GM06990 (cell line): ENCODE measurements at regions not wholly inside any gene's neighbourhood (a gene's known extent, or its start where the extent isn't known, plus 50 kb on each side); places are given as distances from the start of the nearest gene placed in this dataset.

Experiments
- DNase-seq: peaks from one replicate; pipeline ENCODE4 v3.0.0-alpha.2; 2011; ENCODE audit not compliant: insufficient read length; ENCODE audit errors: extremely low read depth
- H3K27me3 ChIP-seq: replicated peaks from 2 replicates; pipeline ENCODE4 v1.6.0; 2011; ENCODE audit warnings: low read length; ENCODE audit not compliant: control insufficient read depth, insufficient read depth
- H3K36me3 ChIP-seq: 2 replicates; pipeline ENCODE4 v1.5.1; 2011; ENCODE audit warnings: low read length; ENCODE audit not compliant: control insufficient read depth, insufficient read depth
- H3K4me3 ChIP-seq: replicated peaks from 2 replicates; pipeline ENCODE4 v1.5.1; 2011; ENCODE audit warnings: low read depth, mild to moderate bottlenecking, control low read depth, low read length
- TF ChIP-seq, protein P1 (sequence below): IDR thresholded peaks from 2 replicates; pipeline ENCODE4 v1.5.1; 2011; ENCODE audit warnings: low read length, control low read depth, mild to moderate bottlenecking, inconsistent platforms; ENCODE audit not compliant: insufficient read depth, poor library complexity, severe bottlenecking

DNA sequence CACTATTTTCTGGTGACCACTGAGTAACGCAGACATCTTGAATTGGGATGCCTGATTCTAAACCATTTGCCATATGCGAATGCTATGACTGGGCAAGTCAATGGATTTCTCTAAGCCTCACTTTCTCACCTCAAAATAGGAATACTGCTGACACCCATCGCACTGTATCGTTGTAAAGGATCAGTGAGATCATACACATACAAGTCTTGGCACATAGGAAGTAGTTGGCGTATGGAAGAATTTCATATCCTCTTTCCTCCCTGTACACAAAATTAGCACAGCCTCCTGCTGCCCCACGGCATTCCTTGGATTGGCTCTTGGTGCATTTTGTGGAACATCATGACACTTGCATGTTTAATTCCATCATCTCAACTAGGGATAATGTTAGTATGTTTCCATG is 366.9 kb downstream of the CMPK2 start:
- no peak overlapping the region for H3K4me3 ChIP-seq
- TF ChIP-seq, protein P1, sequence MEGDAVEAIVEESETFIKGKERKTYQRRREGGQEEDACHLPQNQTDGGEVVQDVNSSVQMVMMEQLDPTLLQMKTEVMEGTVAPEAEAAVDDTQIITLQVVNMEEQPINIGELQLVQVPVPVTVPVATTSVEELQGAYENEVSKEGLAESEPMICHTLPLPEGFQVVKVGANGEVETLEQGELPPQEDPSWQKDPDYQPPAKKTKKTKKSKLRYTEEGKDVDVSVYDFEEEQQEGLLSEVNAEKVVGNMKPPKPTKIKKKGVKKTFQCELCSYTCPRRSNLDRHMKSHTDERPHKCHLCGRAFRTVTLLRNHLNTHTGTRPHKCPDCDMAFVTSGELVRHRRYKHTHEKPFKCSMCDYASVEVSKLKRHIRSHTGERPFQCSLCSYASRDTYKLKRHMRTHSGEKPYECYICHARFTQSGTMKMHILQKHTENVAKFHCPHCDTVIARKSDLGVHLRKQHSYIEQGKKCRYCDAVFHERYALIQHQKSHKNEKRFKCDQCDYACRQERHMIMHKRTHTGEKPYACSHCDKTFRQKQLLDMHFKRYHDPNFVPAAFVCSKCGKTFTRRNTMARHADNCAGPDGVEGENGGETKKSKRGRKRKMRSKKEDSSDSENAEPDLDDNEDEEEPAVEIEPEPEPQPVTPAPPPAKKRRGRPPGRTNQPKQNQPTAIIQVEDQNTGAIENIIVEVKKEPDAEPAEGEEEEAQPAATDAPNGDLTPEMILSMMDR = no peak
- no peak for DNase-seq
- no peaks in the 10 kb centered on the region for H3K36me3 ChIP-seq
- no peaks in the 10 kb centered on the region for H3K27me3 ChIP-seq

DNA sequence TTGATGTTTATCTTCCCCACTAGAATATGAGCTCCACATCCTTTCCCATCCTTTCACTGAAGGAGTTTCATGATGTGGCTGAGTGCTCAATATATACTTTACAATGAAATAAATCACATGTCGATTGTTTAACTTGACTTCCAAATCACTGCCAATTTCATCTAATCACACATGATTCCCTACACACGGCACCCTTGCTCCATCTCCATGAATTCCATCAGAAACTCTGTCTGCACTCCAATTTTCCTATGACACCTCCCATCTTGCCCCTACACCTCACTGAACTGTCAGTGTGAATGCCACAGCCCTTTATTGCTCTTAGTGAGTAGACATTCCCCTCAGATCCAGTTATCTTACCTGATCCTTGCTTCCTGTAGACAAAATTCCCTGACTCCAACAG is 366.0 kb downstream of the CMPK2 start:
- TF ChIP-seq, protein P1 = no peak
- Histone ChIP-seq H3K36me3 (no peaks in the 10 kb centered on the region), H3K4me3 (no peak overlapping the region), H3K27me3 (no peaks in the 10 kb centered on the region)
- DNase-seq = no peak

DNA sequence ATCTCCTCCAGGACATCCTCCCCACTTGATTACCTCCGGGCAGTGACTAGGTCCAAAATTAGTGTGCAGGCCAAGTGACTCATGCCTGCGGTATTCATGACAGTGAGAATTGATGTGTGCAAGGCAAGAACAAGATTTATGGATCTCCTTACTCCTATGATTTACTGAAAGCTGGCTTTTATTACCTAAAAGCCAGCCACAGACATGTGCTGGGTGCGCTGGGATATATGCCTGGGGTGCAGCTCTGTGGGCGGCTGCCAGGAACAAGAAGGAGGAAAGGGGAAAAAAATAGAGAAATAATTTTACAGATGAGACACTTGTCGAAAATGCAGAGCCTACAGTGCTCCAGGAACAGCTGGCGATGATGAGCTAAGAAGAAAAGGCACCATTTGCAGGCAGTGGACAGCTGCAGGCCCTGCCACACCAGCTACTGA is 359.3 kb downstream of the CMPK2 start:
- H3K4me3 ChIP-seq = no peak overlapping the region
- H3K36me3 ChIP-seq = no peaks in the 10 kb centered on the region
- TF ChIP-seq, protein P1 = no peak

DNA sequence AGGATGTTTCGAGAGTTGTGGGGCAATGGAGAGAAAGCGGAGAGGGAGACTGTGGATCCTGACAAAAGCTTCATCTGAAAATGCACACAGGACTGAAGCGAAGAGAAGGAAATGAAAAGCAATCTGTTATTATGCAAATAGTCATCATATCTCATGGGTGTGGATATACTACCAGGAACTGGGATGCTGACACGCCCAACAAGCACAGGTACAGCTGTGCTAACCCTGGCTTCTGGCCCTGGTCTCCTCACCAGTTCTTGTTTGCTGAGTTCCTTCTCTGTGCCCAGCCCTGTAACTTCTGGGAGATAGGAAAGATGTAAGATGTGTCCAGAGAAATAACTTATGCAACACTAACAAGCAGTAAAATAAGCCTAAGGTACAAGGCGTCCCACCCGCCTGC is 358.8 kb downstream of the CMPK2 start:
- H3K36me3 ChIP-seq = no peaks in the 10 kb centered on the region
- no peaks in the 10 kb centered on the region for H3K27me3 ChIP-seq
- H3K4me3 ChIP-seq = no peak overlapping the region
- DNase-seq = no peak
- TF ChIP-seq, protein P1 = no peak

More for the DNA sequence above, 359.3 kb downstream of the CMPK2 start:
- H3K27me3 ChIP-seq = no peaks in the 10 kb centered on the region
- DNase-seq = no peak

DNA sequence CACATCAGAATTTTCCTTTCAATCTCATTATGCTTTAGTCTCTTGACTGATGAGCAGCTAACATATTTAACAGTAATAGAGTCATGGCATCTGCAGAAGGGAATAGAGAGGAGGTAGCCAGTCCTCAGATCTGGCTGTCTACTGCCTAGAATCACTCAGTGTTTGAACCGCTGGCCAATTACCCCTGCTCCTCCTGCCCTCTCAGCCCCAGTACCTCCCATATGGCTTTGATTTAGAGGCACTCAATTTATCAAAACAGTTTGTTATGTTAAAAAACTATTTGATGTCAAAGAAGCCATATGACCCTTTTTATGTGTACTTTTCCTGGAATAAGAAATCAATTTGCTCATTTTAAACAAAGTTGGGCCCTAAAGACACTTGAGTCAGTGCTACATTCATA is 355.2 kb downstream of the CMPK2 start:
- H3K4me3 ChIP-seq = no peak overlapping the region
- no peaks in the 10 kb centered on the region for H3K36me3 ChIP-seq
- DNase-seq = no peak
- TF ChIP-seq, protein P1 = no peak
- H3K27me3 ChIP-seq = no peaks in the 10 kb centered on the region

DNA sequence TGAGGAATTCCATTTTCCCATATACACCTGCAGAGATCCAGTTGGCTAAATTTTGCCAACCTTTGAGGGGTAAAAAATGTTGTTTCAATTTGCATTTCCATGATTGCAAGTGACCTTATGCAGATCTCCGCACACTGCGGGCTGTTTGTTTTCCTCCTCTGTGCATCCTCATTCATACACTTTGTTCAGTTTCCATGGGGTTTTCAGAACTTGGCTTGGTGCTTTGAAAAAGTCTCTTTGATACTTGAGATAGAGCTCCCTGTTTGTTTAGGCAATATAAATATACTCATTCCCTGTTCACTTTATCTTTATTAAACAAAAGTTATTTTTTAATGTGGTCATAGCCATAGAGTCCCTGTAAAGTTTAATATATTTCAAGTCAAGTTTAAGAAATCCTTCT is 353.1 kb downstream of the CMPK2 start:
- Histone ChIP-seq H3K36me3 (no peaks in the 10 kb centered on the region), H3K27me3 (no peaks in the 10 kb centered on the region), H3K4me3 (no peak overlapping the region)
- TF ChIP-seq, protein P1 = no peak
- DNase-seq = no peak
